Trophoblast cell (in vitro differentiated cells and primary cell): ENCODE measurements at regions not wholly inside any gene's neighbourhood (a gene's known extent, or its start where the extent isn't known, plus 50 kb on each side); places are given as distances from the start of the nearest gene placed in this dataset.

ENCODE experiments used
- DNase-seq, 2 donors: peaks; one replicate each; pipeline ENCODE4 v3.0.0-alpha.2; 2016
- H2AFZ ChIP-seq: 2 replicates; pipeline ENCODE4 v1.6.1; 2013; ENCODE audit warnings: low read length, moderate library complexity, mild to moderate bottlenecking; ENCODE audit not compliant: insufficient read depth, poor library complexity
- H2AK5ac ChIP-seq: 2 replicates; pipeline ENCODE4 v1.6.1; 2013; ENCODE audit warnings: mild to moderate bottlenecking, low read length
- H2BK120ac ChIP-seq: 2 replicates; pipeline ENCODE4 v1.6.1; 2013; ENCODE audit warnings: low read length, mild to moderate bottlenecking, moderate library complexity; ENCODE audit not compliant: insufficient read depth, poor library complexity
- H2BK12ac ChIP-seq: 2 replicates; pipeline ENCODE4 v1.6.1; 2013; ENCODE audit warnings: mild to moderate bottlenecking, low read length, moderate library complexity
- H2BK5ac ChIP-seq: 2 replicates; pipeline ENCODE4 v1.6.1; 2013; ENCODE audit warnings: low read length, low read depth, moderate library complexity, mild to moderate bottlenecking; ENCODE audit not compliant: poor library complexity
- H3K14ac ChIP-seq: 2 replicates; pipeline ENCODE4 v1.6.1; 2013; ENCODE audit warnings: mild to moderate bottlenecking, low read length
- H3K18ac ChIP-seq: 2 replicates; pipeline ENCODE4 v1.6.1; 2013; ENCODE audit warnings: mild to moderate bottlenecking, low read length
- H3K23ac ChIP-seq: 2 replicates; pipeline ENCODE4 v1.6.1; 2013; ENCODE audit warnings: low read length
- H3K27ac ChIP-seq: 2 replicates; pipeline ENCODE4 v1.5.1; 2013; ENCODE audit warnings: low read depth, mild to moderate bottlenecking, inconsistent platforms, low read length, moderate library complexity
- H3K27me3 ChIP-seq: 2 replicates; pipeline ENCODE4 v1.6.1; 2013; ENCODE audit warnings: inconsistent platforms, mild to moderate bottlenecking, low read length, moderate library complexity; ENCODE audit not compliant: insufficient read depth
- H3K36me3 ChIP-seq, 2 experiments: 1 replicate in 1 of 2; 2 replicates in 1 of 2; pipeline ENCODE4 v1.6.1; 2013; ENCODE audit warnings: low read length in 2 of 2, mild to moderate bottlenecking in 2 of 2, moderate library complexity in 1 of 2; ENCODE audit not compliant: insufficient read depth in 2 of 2, control insufficient read depth in 1 of 2
- H3K4ac ChIP-seq: 2 replicates; pipeline ENCODE4 v1.6.1; 2013; ENCODE audit warnings: low read depth, mild to moderate bottlenecking, low read length, moderate library complexity
- H3K4me1 ChIP-seq, 2 experiments: 1 replicate in 1 of 2; 2 replicates in 1 of 2; pipeline ENCODE4 v1.6.1; 2013; ENCODE audit warnings: low read length in 2 of 2, mild to moderate bottlenecking in 2 of 2, moderate library complexity in 1 of 2; ENCODE audit not compliant: insufficient read depth in 2 of 2, control insufficient read depth in 1 of 2
- H3K4me2 ChIP-seq: 2 replicates; pipeline ENCODE4 v1.6.1; 2013; ENCODE audit warnings: inconsistent platforms, mild to moderate bottlenecking, low read length, moderate library complexity
- H3K4me3 ChIP-seq: 2 replicates; pipeline ENCODE4 v1.5.1; 2013; ENCODE audit warnings: mild to moderate bottlenecking, low read depth, low read length, inconsistent platforms
- H3K79me1 ChIP-seq: one replicate; pipeline ENCODE4 v1.6.1; 2013; ENCODE audit warnings: low read length
- H3K79me2 ChIP-seq: 2 replicates; pipeline ENCODE4 v1.6.1; 2013; ENCODE audit warnings: low read length, mild to moderate bottlenecking; ENCODE audit not compliant: control insufficient read depth, insufficient read depth, poor library complexity
- H3K9ac ChIP-seq: 2 replicates; pipeline ENCODE4 v1.6.1; 2013; ENCODE audit warnings: mild to moderate bottlenecking, low read length
- H3K9me3 ChIP-seq: 2 replicates; pipeline ENCODE4 v1.6.1; 2013; ENCODE audit warnings: low read depth, mild to moderate bottlenecking, control low read depth, inconsistent platforms, low read length; ENCODE audit not compliant: insufficient read depth
- H4K12ac ChIP-seq: 2 replicates; pipeline ENCODE4 v1.6.1; 2013; ENCODE audit warnings: low read depth, mild to moderate bottlenecking, low read length, moderate library complexity
- H4K8ac ChIP-seq: 2 replicates; pipeline ENCODE4 v1.6.1; 2013; ENCODE audit warnings: low read depth, mild to moderate bottlenecking, low read length, moderate library complexity
- H4K91ac ChIP-seq: one replicate; pipeline ENCODE4 v1.6.1; 2013; ENCODE audit warnings: low read depth, mild to moderate bottlenecking, low read length, moderate library complexity
- WGBS: extraction: QIAGEN DNeasy Blood & Tissue Kit; methylation state at CpG from one replicate; pipeline ENCODE4 v1.1.7; 2013; ENCODE audit warnings: missing lambda C conversion rate; ENCODE audit not compliant: insufficient read length, insufficient coverage; ENCODE audit errors: extremely low coverage; 5-methylcytosine and 5-hydroxymethylcytosine counted together

DNA sequence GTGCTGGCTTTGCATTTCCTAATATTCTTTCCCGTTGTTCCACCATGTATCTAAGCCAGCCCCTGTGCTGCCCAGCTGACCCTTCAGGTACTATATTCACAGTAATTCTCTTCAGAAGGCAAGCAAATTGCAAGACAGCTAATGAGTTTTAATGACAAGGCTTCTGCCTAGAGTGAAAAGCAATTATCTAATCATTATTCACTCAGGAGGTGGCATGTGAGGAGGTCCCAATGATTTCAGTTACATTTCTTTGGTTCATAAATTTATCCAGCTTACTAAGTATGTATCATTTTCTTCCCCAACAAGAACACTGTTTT, 123.0 kb downstream of the RASGEF1B start:
- Histone ChIP-seq H3K79me2 (no peaks in the 10 kb centered on the region), H4K8ac (no peak overlapping the region), H3K9me3 (no peaks in the 10 kb centered on the region), H3K4me1 (no peaks in the 10 kb centered on the region), H3K27me3 (no peaks in the 10 kb centered on the region), H2BK5ac (no peak overlapping the region), H3K9ac (no peak overlapping the region), H4K91ac (no peak overlapping the region), H3K36me3 (no peaks in the 10 kb centered on the region), H2AK5ac (no peak overlapping the region), H2BK120ac (no peak overlapping the region), H4K12ac (no peak overlapping the region), H3K14ac (no peak overlapping the region), H3K4me3 (no peak overlapping the region), H3K18ac (no peak overlapping the region), H3K4me2 (no peak overlapping the region), H3K79me1 (no peaks in the 10 kb centered on the region), H3K23ac (no peak overlapping the region), H2AFZ (no peak overlapping the region), H2BK12ac (no peak overlapping the region), H3K27ac (no peak overlapping the region), H3K4ac (no peak overlapping the region)
- DNase-seq = no peak
- WGBS = no CpG with 5 or more reads among the region's 1 CpG

DNA sequence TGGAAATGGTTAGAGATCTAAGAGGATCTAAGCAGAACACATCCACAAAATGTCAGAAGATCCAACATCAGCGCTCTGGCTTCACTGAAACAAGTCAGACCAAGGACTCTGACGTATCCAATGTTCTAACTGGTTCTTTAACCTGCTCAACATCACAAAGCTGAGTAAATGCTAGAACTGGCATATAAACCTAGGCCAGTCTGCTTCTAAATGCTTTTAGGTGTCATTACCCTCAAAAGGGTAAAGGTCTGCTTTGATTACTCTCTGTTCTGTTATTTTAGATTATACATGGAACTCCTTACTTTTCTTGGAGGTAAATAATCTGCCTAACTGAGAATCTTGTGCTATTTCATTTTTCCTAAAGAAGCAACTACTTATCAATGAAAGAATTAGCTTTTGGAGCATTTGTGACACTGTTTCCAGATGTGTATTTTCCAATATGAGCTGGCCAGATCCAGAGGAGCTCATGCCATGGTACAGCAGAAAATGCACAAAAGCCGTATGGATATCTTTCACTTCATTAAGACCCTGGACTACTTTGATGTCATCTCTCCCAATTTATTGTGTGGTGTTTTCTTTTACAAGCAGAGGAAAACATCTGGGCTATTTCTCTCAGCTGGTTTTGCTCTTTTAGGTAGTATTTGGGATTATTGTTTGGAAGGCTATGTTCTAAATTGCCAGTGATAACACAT, 123.5 kb downstream of the RASGEF1B start:
- no peak for DNase-seq
- WGBS = no CpG with 5 or more reads among the region's 3 CpGs
- H3K23ac ChIP-seq = no peak overlapping the region

DNA sequence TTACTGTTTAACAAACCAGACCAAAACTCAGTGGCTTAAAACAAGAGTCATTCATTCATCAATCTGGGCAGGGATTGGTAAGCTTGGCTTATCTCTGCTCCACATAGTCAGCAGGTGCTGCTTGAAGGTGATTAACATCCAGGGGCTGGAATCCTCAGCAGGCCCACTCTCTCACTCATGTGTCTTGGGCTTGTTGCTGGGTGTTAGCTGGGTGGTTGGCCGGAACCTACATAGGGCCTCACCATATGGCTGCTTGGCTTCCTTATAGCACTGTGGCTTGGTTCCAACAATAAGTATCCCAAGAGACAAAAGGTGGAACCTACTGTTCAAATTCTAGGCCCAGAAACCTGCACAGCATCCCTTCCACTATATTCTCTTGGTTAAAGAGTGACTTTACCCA, 125.0 kb downstream of the RASGEF1B start:
- Histone ChIP-seq H3K4me1 (no peaks in the 10 kb centered on the region), H4K12ac (no peak overlapping the region), H2AFZ (no peak overlapping the region), H3K14ac (no peak overlapping the region), H3K9ac (no peak overlapping the region), H3K27me3 (no peaks in the 10 kb centered on the region), H3K4me2 (no peak overlapping the region), H3K36me3 (no peaks in the 10 kb centered on the region), H3K23ac (no peak overlapping the region), H4K91ac (no peak overlapping the region), H3K9me3 (no peaks in the 10 kb centered on the region), H3K27ac (no peak overlapping the region), H3K79me1 (no peaks in the 10 kb centered on the region), H2BK12ac (no peak overlapping the region), H2BK5ac (no peak overlapping the region), H3K4me3 (no peak overlapping the region), H3K4ac (no peak overlapping the region), H2BK120ac (no peak overlapping the region), H3K79me2 (no peaks in the 10 kb centered on the region), H4K8ac (no peak overlapping the region), H2AK5ac (no peak overlapping the region), H3K18ac (no peak overlapping the region)
- no peak for DNase-seq
- no CpG with 5 or more reads among the region's 1 CpG for WGBS

More for the DNA sequence above, 123.5 kb downstream of the RASGEF1B start:
- Histone ChIP-seq H3K4me3 (no peak overlapping the region), H3K4ac (no peak overlapping the region), H3K9ac (no peak overlapping the region), H2BK12ac (no peak overlapping the region), H3K79me2 (no peaks in the 10 kb centered on the region), H2AFZ (no peak overlapping the region), H2BK5ac (no peak overlapping the region), H4K91ac (no peak overlapping the region), H3K27ac (no peak overlapping the region), H3K27me3 (no peaks in the 10 kb centered on the region), H2BK120ac (no peak overlapping the region), H4K8ac (no peak overlapping the region), H3K79me1 (no peaks in the 10 kb centered on the region), H3K9me3 (no peaks in the 10 kb centered on the region), H3K36me3 (no peaks in the 10 kb centered on the region), H2AK5ac (no peak overlapping the region), H3K14ac (no peak overlapping the region), H3K4me2 (no peak overlapping the region), H3K4me1 (no peaks in the 10 kb centered on the region), H3K18ac (no peak overlapping the region), H4K12ac (no peak overlapping the region)

DNA sequence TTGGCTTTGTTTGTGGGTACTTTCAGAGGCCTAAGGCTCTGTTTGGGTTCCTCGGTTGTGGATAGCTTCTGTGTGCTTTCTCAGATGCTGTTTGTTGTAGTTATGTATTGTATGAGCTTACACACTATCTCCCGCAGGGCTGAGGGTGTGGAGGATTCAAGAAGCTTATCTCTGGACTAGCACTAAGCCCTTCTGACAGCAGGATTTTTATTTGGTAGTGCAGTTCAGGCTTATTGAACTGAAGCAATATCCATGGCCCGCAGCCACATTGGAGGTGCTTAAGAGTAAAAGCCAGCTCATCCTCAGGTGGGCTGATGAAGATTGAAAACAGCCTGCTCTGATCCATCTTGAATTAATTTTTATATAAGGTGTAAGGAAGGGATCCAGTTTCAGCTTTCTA, 128.2 kb downstream of the RASGEF1B start:
- no peak overlapping the region for H2BK120ac ChIP-seq
- no peak overlapping the region for H3K9ac ChIP-seq
- H3K14ac ChIP-seq = no peak overlapping the region
- H3K18ac ChIP-seq = no peak overlapping the region
- no peak overlapping the region for H2BK5ac ChIP-seq
- H4K12ac ChIP-seq = no peak overlapping the region
- WGBS = no CpG with 5 or more reads among the region's 3 CpGs
- H3K23ac ChIP-seq = no peak overlapping the region
- no peak overlapping the region for H3K4ac ChIP-seq
- H3K79me2 ChIP-seq = no peaks in the 10 kb centered on the region
- H3K27ac ChIP-seq = no peak overlapping the region
- no peaks in the 10 kb centered on the region for H3K27me3 ChIP-seq
- H2BK12ac ChIP-seq = no peak overlapping the region
- no peak overlapping the region for H4K8ac ChIP-seq
- H3K4me3 ChIP-seq = no peak overlapping the region
- H2AFZ ChIP-seq = no peak overlapping the region
- no peaks in the 10 kb centered on the region for H3K79me1 ChIP-seq
- no peak for DNase-seq
- H3K4me1 ChIP-seq = no peaks in the 10 kb centered on the region
- H3K9me3 ChIP-seq = no peaks in the 10 kb centered on the region
- H3K36me3 ChIP-seq = no peaks in the 10 kb centered on the region
- H2AK5ac ChIP-seq = no peak overlapping the region
- H3K4me2 ChIP-seq = no peak overlapping the region
- H4K91ac ChIP-seq = no peak overlapping the region
